ENCODE measurements at regions not wholly inside any gene's neighbourhood (a gene's known extent, or its start where the extent isn't known, plus 50 kb on each side); places are given as distances from the start of the nearest gene placed in this dataset.

- Histone ChIP-seq H3K4me2 (ENCODE audit: low read depth, low read length) (no peak overlapping the region), H3K79me2 (ENCODE audit: low read length) (no peaks in the 10 kb centered on the region), H3K9me2 (replicated peaks; ENCODE audit: insufficient read depth, low read length) (no peaks in the 10 kb centered on the region), H3K4me1 (ENCODE audit: low read length) (no peaks in the 10 kb centered on the region), H3K36me3 (replicated peaks; ENCODE audit: insufficient read depth, low read length) (no peaks in the 10 kb centered on the region), H3K4me3 (ENCODE audit: low read length) (no peak overlapping the region), H3K9me3 (replicated peaks; ENCODE audit: insufficient read depth, low read length) (no peaks in the 10 kb centered on the region), H3K9ac (ENCODE audit: low read length) (no peak overlapping the region), H2AFZ (ENCODE audit: low read length) (no peak overlapping the region), H3K27me3 (replicated peaks; ENCODE audit: insufficient read depth, low read length) (no peaks in the 10 kb centered on the region), H4K20me1 (ENCODE audit: insufficient read depth, low read length) (no peaks in the 10 kb centered on the region), H3F3A (ENCODE audit: insufficient read depth, low read length) (no peaks in the 10 kb centered on the region), H3K27ac (ENCODE audit: low read length) (no peak overlapping the region)
- TF ChIP-seq CTCF (IDR thresholded peaks at IDR 0.05; ENCODE audit: low read length) = no peak
- TF ChIP-seq EZH2phosphoT487 (IDR thresholded peaks at IDR 0.05; ENCODE audit: low read length) = no peak
- no peak for TF ChIP-seq EZH2 (optimal IDR thresholded peaks at IDR 0.05; ENCODE audit: low read depth, low read length)
- DNase-seq = no peak
Observed at GRCh38 chr18:22700920-22701319, 232.2 kb upstream of the RBBP8 start.

GRCh38 chr18:22701326-22701725 is 231.8 kb upstream of the RBBP8 start:
- no peaks in the 10 kb centered on the region for H3K27me3 ChIP-seq (replicated peaks; ENCODE audit: insufficient read depth, low read length)
- H2AFZ ChIP-seq (ENCODE audit: low read length) = no peak overlapping the region
- DNase-seq = no peak
- H3K9ac ChIP-seq (ENCODE audit: low read length) = no peak overlapping the region
- no peaks in the 10 kb centered on the region for H4K20me1 ChIP-seq (ENCODE audit: insufficient read depth, low read length)
- no peak overlapping the region for H3K4me2 ChIP-seq (ENCODE audit: low read depth, low read length)
- no peaks in the 10 kb centered on the region for H3F3A ChIP-seq (ENCODE audit: insufficient read depth, low read length)
- no peaks in the 10 kb centered on the region for H3K36me3 ChIP-seq (replicated peaks; ENCODE audit: insufficient read depth, low read length)
- no peak for TF ChIP-seq CTCF (IDR thresholded peaks at IDR 0.05; ENCODE audit: low read length)
- no peak for TF ChIP-seq EZH2 (optimal IDR thresholded peaks at IDR 0.05; ENCODE audit: low read depth, low read length)
- TF ChIP-seq EZH2phosphoT487 (IDR thresholded peaks at IDR 0.05; ENCODE audit: low read length) = no peak
- H3K4me3 ChIP-seq (ENCODE audit: low read length) = no peak overlapping the region
- H3K9me3 ChIP-seq (replicated peaks; ENCODE audit: insufficient read depth, low read length) = no peaks in the 10 kb centered on the region
- no peaks in the 10 kb centered on the region for H3K79me2 ChIP-seq (ENCODE audit: low read length)
- H3K27ac ChIP-seq (ENCODE audit: low read length) = no peak overlapping the region
- no peaks in the 10 kb centered on the region for H3K9me2 ChIP-seq (replicated peaks; ENCODE audit: insufficient read depth, low read length)
- H3K4me1 ChIP-seq (ENCODE audit: low read length) = no peaks in the 10 kb centered on the region

DNA sequence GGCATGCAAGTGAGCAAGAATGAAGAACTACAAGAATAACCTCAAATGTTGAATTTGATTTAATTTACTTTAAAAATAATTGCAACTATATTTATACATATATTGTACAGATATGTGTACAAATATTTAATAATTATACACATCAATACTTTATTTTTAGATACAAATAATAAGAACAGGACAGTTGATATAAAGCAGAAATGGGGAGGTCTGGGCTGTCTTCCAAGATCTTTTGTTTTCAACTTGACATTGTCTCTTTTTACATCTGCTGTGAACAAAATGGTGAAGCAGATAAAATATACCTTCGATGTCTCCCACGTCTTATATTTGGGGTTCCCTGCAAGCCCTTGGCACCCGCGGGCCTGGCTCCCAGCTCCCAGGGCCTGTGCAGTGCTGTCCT is 231.3 kb upstream of the RBBP8 start:
- Histone ChIP-seq H3K27ac (ENCODE audit: low read length) (no peak overlapping the region), H3K9ac (ENCODE audit: low read length) (no peak overlapping the region), H3K27me3 (replicated peaks; ENCODE audit: insufficient read depth, low read length) (no peaks in the 10 kb centered on the region), H3K9me2 (replicated peaks; ENCODE audit: insufficient read depth, low read length) (no peaks in the 10 kb centered on the region), H3F3A (ENCODE audit: insufficient read depth, low read length) (no peaks in the 10 kb centered on the region), H4K20me1 (ENCODE audit: insufficient read depth, low read length) (no peaks in the 10 kb centered on the region), H2AFZ (ENCODE audit: low read length) (no peak overlapping the region), H3K4me2 (ENCODE audit: low read depth, low read length) (no peak overlapping the region), H3K4me1 (ENCODE audit: low read length) (no peaks in the 10 kb centered on the region), H3K4me3 (ENCODE audit: low read length) (no peak overlapping the region), H3K36me3 (replicated peaks; ENCODE audit: insufficient read depth, low read length) (no peaks in the 10 kb centered on the region), H3K9me3 (replicated peaks; ENCODE audit: insufficient read depth, low read length) (no peaks in the 10 kb centered on the region), H3K79me2 (ENCODE audit: low read length) (no peaks in the 10 kb centered on the region)
- TF ChIP-seq EZH2phosphoT487 (IDR thresholded peaks at IDR 0.05; ENCODE audit: low read length) (no peak), CTCF (IDR thresholded peaks at IDR 0.05; ENCODE audit: low read length) (no peak), EZH2 (optimal IDR thresholded peaks at IDR 0.05; ENCODE audit: low read depth, low read length) (no peak)
- DNase-seq = no peak

Measured in MM.1S (cell line).